ENCODE measurements at regions not wholly inside any gene's neighbourhood (a gene's known extent, or its start where the extent isn't known, plus 50 kb on each side); places are given as distances from the start of the nearest gene placed in this dataset.
"Not testable (repeated sequence)": the region's sequence is repeated elsewhere in the genome, so short reads cannot be mapped to it uniquely, and the experiment has no call there.

DNA sequence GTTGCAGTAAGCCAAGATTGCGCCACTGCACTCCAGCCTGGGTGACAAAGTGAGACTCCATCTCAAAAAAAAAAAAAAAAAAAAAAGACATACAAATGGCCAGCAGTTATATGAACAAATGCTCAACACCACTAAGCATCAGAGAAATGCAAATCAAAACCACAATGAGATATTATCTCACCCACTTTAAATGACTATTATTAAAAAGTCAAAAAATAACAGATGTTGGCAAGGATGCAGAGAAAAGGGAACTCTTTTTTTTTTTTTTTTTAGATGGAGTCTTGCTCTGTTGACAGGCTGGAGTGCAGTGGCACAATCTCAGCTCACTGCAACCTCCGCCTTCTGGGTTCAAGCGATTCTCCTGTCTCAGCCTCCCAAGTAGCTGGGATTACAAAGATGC lies 58.6 kb upstream of the CD55 start:
- in situ Hi-C loops (cut with HindIII; ENCODE audit: low pct_unique_long_range_greater_than_20kb, low sequenced_read_pairs); H3K36me3 ChIP-seq (ENCODE audit: control insufficient read depth, insufficient read depth, low read length); H3K27ac ChIP-seq (ENCODE audit: low read length); DNase-seq (ENCODE audit: low read depth, low spot score); H3K4me3 ChIP-seq (ENCODE audit: low read depth in 2 of 2, low read length in 2 of 2); H3K27me3 ChIP-seq (ENCODE audit: control insufficient read depth, insufficient read depth, low read length); intact Hi-C loops (cut with micrococcal nuclease; ENCODE audit: unreplicated experiment); ATAC-seq; BruUV-seq (replicated peaks); H3K4me1 ChIP-seq (ENCODE audit: control insufficient read depth, insufficient read depth, low read length); H3K9me3 ChIP-seq (ENCODE audit: control insufficient read depth, insufficient read depth, low read depth, low read length); CTCF ChIA-PET: not testable (repeated sequence)
- POLR2A ChIA-PET, result interaction anchor here (0.7 kb wide), 1 partner anchor 114 kb away, joined by 10 read pairs; no protein-coding TSS in a partner anchor

DNA sequence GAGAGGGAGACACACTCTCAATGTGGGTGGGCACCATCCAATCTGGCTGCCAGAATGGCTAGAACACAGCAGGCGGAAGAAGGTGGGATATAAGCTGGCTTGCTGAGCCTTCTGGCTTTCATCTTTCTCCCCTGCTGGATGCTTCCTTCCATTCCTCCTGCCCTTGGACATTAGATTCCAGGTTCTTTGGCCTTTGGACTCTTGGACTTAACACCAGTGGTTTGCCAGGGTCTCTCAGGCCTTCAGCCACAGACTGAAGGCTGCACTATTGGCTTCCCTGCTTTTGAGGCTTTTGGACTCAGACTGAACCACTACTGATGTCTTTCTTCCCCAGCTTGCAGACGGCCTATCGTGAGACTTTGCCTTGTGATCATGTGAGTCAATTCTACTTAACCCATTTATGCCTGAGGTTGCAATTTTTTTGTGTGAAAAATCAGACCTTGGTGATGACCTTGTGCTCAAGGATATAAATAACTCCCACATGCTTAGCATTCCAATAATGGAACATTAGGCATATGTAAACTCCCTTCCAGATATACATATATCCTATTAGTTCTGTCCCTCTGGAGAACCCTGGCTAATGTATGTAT lies 56.7 kb upstream of the CD55 start:
- no peak for ATAC-seq
- TF ChIP-seq, protein P1, sequence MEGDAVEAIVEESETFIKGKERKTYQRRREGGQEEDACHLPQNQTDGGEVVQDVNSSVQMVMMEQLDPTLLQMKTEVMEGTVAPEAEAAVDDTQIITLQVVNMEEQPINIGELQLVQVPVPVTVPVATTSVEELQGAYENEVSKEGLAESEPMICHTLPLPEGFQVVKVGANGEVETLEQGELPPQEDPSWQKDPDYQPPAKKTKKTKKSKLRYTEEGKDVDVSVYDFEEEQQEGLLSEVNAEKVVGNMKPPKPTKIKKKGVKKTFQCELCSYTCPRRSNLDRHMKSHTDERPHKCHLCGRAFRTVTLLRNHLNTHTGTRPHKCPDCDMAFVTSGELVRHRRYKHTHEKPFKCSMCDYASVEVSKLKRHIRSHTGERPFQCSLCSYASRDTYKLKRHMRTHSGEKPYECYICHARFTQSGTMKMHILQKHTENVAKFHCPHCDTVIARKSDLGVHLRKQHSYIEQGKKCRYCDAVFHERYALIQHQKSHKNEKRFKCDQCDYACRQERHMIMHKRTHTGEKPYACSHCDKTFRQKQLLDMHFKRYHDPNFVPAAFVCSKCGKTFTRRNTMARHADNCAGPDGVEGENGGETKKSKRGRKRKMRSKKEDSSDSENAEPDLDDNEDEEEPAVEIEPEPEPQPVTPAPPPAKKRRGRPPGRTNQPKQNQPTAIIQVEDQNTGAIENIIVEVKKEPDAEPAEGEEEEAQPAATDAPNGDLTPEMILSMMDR (IDR thresholded peaks at IDR 0.05), result no peak
- TF ChIP-seq POLR2AphosphoS5 (IDR thresholded peaks at IDR 0.05; ENCODE audit: low read depth, low read length) (no peak), TCF7L2 (IDR thresholded peaks at IDR 0.05; ENCODE audit: low read depth, low read length) (no peak), SIN3A (IDR thresholded peaks at IDR 0.05; ENCODE audit: borderline replicate concordance, insufficient read depth, low read depth, low read length) (no peak)
- TF ChIP-seq, protein P2, sequence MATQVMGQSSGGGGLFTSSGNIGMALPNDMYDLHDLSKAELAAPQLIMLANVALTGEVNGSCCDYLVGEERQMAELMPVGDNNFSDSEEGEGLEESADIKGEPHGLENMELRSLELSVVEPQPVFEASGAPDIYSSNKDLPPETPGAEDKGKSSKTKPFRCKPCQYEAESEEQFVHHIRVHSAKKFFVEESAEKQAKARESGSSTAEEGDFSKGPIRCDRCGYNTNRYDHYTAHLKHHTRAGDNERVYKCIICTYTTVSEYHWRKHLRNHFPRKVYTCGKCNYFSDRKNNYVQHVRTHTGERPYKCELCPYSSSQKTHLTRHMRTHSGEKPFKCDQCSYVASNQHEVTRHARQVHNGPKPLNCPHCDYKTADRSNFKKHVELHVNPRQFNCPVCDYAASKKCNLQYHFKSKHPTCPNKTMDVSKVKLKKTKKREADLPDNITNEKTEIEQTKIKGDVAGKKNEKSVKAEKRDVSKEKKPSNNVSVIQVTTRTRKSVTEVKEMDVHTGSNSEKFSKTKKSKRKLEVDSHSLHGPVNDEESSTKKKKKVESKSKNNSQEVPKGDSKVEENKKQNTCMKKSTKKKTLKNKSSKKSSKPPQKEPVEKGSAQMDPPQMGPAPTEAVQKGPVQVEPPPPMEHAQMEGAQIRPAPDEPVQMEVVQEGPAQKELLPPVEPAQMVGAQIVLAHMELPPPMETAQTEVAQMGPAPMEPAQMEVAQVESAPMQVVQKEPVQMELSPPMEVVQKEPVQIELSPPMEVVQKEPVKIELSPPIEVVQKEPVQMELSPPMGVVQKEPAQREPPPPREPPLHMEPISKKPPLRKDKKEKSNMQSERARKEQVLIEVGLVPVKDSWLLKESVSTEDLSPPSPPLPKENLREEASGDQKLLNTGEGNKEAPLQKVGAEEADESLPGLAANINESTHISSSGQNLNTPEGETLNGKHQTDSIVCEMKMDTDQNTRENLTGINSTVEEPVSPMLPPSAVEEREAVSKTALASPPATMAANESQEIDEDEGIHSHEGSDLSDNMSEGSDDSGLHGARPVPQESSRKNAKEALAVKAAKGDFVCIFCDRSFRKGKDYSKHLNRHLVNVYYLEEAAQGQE (IDR thresholded peaks at IDR 0.05; ENCODE audit: insufficient read depth in 1 of 2, low read depth in 2 of 2, low read length in 1 of 2), result no peak
- H3K36me3 ChIP-seq (ENCODE audit: control insufficient read depth, insufficient read depth, low read length), result no peaks in the 10 kb centered on the region
- intact Hi-C loops (cut with micrococcal nuclease; ENCODE audit: unreplicated experiment) (no loop called here), in situ Hi-C loops (cut with HindIII; ENCODE audit: low pct_unique_long_range_greater_than_20kb, low sequenced_read_pairs) (no loop called here)
- no peaks in the 10 kb centered on the region for H3K4me1 ChIP-seq (ENCODE audit: control insufficient read depth, insufficient read depth, low read length)
- no peaks in the 10 kb centered on the region for H3K9me3 ChIP-seq (ENCODE audit: control insufficient read depth, insufficient read depth, low read depth, low read length)
- no peak overlapping the region for H3K4me3 ChIP-seq (ENCODE audit: low read depth in 2 of 2, low read length in 2 of 2)
- BruUV-seq (replicated peaks), result no TSS peak
- no peak overlapping the region for H3K27ac ChIP-seq (ENCODE audit: low read length)
- CTCF ChIA-PET, result no interaction called here
- POLR2A ChIA-PET, result no interaction called here
- DNase-seq (ENCODE audit: low read depth, low spot score), result no peak
- H3K27me3 ChIP-seq (ENCODE audit: control insufficient read depth, insufficient read depth, low read length), result no peaks in the 10 kb centered on the region

DNA sequence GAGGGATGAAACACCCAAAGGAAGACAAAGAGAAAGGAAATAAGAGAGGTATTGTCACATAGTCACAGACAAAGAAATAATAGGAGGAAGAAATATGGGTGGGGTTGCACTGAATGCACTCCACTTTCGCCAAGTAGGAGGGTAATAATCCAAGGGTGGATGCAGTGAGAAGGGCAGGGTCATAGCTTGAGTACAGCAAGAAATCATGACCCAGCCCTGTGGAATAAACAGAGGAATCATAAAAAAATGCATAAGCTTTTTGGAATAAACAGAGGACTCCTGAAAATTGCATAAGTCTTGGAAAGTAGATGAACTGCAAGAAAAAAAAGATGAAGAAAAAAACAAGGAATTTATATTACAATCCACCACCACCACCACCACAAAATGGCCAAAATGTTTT lies 53.1 kb upstream of the CD55 start:
- no peak overlapping the region for H3K27ac ChIP-seq (ENCODE audit: low read length)
- intact Hi-C loops (cut with micrococcal nuclease; ENCODE audit: unreplicated experiment), result no loop called here
- ChIA-PET CTCF (no interaction called here), POLR2A (no interaction called here)
- no peaks in the 10 kb centered on the region for H3K4me1 ChIP-seq (ENCODE audit: control insufficient read depth, insufficient read depth, low read length)
- no peak overlapping the region for H3K4me3 ChIP-seq (ENCODE audit: low read depth in 2 of 2, low read length in 2 of 2)
- BruUV-seq (replicated peaks), result no TSS peak
- no peaks in the 10 kb centered on the region for H3K36me3 ChIP-seq (ENCODE audit: control insufficient read depth, insufficient read depth, low read length)
- H3K27me3 ChIP-seq (ENCODE audit: control insufficient read depth, insufficient read depth, low read length), result no peaks in the 10 kb centered on the region
- no peak for DNase-seq (ENCODE audit: low read depth, low spot score)
- no peak for ATAC-seq
- in situ Hi-C loops (cut with HindIII; ENCODE audit: low pct_unique_long_range_greater_than_20kb, low sequenced_read_pairs), result no loop called here
- no peaks in the 10 kb centered on the region for H3K9me3 ChIP-seq (ENCODE audit: control insufficient read depth, insufficient read depth, low read depth, low read length)
- TF ChIP-seq, protein P1 (IDR thresholded peaks at IDR 0.05), result no peak
- TF ChIP-seq SIN3A (IDR thresholded peaks at IDR 0.05; ENCODE audit: borderline replicate concordance, insufficient read depth, low read depth, low read length), result no peak
- TF ChIP-seq, protein P2 (IDR thresholded peaks at IDR 0.05; ENCODE audit: insufficient read depth in 1 of 2, low read depth in 2 of 2, low read length in 1 of 2), result no peak
- TF ChIP-seq TCF7L2 (IDR thresholded peaks at IDR 0.05; ENCODE audit: low read depth, low read length), result no peak
- TF ChIP-seq POLR2AphosphoS5 (IDR thresholded peaks at IDR 0.05; ENCODE audit: low read depth, low read length), result no peak

Measured in Panc1 (cell line).